H7 (cell line): ENCODE measurements at regions not wholly inside any gene's neighbourhood (a gene's known extent, or its start where the extent isn't known, plus 50 kb on each side); places are given as distances from the start of the nearest gene placed in this dataset.
"Not testable (repeated sequence)": the region's sequence is repeated elsewhere in the genome, so short reads cannot be mapped to it uniquely, and the experiment has no call there.

Experiments used
- DNase-seq: peaks from one replicate; pipeline ENCODE4 v3.0.0; 2012
- H3K27me3 ChIP-seq: 2 replicates; pipeline ENCODE4 v1.6.0; 2011; ENCODE audit warnings: mild to moderate bottlenecking, low read length; ENCODE audit not compliant: control insufficient read depth, insufficient read depth
- H3K36me3 ChIP-seq: replicated peaks from 2 replicates; pipeline ENCODE4 v1.5.1; 2011; ENCODE audit warnings: low read length; ENCODE audit not compliant: control insufficient read depth, insufficient read depth
- H3K4me3 ChIP-seq: 2 replicates; pipeline ENCODE4 v1.5.1; 2011; ENCODE audit warnings: low read depth, mild to moderate bottlenecking, control low read depth, low read length, moderate library complexity; ENCODE audit not compliant: insufficient read depth

DNA sequence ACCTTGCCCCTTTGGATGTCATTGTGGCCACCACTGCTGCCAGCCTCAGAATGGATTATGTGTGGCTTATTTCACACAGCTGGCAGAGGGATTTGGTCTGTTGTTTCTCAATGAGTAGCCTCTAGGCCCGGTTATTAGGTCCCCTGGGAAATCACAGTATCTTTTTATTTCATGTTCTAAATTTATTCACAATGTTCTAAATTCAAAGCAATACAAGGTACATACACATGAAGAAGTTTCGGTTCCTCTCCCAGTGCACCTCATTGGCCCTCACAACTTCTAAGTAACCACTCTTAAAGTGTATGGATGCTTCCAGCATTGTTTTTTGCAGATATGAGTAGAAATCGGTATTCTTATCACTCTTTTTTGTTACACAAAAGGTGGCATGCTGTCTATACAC lies 262.7 kb downstream of the RCHY1 start:
- H3K36me3 ChIP-seq, result no peaks in the 10 kb centered on the region
- DNase-seq, result no peak
- no peak overlapping the region for H3K4me3 ChIP-seq
- no peaks in the 10 kb centered on the region for H3K27me3 ChIP-seq

DNA sequence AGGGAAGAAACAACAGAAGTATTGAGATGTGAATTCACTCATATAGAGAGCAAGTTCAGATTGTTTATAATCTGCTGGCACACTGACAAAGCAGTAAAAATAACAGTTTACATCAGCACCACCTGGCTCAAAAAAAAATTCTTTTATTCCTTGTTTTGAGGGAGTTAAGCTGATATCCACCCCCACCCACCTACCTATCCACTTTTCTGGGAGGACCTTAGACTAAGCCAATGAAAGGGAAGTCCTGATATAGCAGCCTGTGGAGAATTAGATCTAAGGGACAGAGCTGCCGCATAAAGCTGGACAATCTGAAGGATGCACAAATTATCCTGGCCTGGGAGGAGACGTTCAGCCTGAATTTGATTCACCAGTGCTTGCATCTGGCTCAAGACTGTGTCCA lies 264.5 kb downstream of the RCHY1 start:
- H3K27me3 ChIP-seq, result no peaks in the 10 kb centered on the region
- H3K36me3 ChIP-seq, result no peaks in the 10 kb centered on the region
- no peak overlapping the region for H3K4me3 ChIP-seq
- no peak for DNase-seq

DNA sequence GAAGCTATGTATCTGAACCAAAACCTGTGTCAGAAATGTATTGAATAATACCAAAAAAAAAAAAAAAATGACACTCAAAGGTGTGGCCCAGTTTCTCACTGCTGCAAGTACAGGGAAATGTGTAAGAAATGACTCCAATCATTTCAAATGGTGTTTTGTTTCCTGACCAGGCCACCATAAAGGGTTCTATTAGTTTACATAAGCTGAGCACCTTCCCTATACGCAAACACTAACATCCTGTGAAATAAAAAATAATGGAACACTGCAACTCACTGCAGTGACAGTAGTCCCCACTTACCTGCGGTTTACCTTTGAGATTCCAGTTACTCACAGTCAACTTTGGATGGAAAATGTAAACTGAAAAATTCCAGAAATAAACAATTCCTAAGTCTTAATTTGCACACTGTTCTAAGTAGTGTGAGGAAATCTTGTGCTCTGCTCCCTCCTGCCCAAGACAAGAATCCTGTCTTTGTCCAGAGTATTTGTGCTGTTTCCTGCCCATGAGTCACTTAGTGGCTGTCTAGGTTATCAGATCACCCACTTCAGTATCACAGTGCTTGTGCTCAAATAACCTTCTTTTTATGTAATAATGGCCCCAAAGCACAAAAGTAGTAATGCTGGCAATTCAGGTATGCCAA lies 265.3 kb downstream of the RCHY1 start:
- Histone ChIP-seq H3K4me3 (no peak overlapping the region), H3K27me3 (no peaks in the 10 kb centered on the region), H3K36me3 (no peaks in the 10 kb centered on the region)
- no peak for DNase-seq

DNA sequence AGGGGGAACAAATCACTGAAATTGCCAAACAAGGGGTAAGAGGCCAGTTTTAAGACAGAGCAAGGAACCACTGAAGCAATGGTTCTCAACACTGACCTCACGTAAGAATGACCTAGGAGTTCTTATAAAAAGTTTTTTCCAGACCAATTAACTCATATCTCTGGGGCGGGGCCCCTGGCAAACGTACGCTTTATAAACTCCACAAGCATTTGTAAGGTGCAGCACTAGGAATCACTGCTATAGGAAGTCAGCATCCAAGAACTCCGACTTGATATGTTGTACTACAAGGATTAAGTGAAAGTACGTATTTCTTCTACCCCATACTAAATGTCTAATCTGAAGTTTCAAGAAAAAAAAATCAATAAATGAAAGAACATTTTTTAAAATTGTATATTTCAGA lies 269.9 kb downstream of the RCHY1 start:
- H3K36me3 ChIP-seq, result no peaks in the 10 kb centered on the region
- H3K4me3 ChIP-seq, result no peak overlapping the region
- DNase-seq, result no peak
- no peaks in the 10 kb centered on the region for H3K27me3 ChIP-seq

DNA sequence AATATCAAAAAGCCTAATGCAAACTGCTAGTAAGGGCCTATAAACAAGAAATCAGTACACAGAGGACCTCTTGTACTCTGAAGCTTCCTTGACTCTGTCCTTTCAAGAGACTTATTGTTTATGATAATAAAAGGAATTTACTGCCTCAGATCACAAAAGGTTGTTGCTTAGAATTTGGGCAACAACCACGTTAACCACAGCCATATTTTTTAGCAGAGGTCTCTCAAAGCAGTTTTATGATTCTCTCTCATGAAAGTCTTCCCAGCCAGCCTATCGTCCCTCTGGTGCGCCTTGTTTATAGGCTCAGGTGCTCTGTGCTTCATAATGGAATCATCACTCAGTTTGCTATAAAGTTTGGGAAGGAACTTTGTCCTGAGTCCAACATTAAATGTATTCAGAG lies 270.6 kb downstream of the RCHY1 start:
- no peak overlapping the region for H3K4me3 ChIP-seq
- DNase-seq, result no peak
- H3K36me3 ChIP-seq, result no peaks in the 10 kb centered on the region

DNA sequence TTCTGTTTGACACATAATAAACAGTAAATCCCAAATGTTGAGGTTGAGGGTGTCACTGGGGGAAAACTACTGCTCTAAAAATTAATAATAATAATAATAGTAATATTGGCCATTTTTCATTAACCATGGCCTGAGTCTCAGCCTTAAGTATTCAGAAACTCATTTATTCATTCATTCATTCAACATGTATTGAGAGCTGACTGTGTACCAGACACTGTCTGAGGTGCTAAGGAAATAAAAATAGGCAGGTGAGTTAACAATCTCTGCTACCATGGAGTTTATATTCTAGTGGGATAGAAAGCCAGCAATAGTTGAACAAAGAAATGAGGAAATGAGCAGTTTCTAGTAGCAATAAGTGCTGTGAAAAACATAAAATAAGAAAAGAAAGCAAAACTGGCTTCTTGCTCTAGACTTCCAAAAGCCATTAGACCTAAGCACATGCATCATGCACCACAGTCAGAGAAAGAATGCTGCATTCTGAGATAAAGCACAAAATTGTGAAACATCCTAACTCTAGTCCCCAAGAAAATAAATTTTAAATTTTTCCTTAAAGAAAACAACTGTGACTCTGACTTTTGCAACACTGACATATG lies 278.7 kb downstream of the RCHY1 start:
- Histone ChIP-seq H3K36me3 (no peaks in the 10 kb centered on the region), H3K27me3 (no peaks in the 10 kb centered on the region), H3K4me3 (no peak overlapping the region)
- no peak for DNase-seq

More for the DNA sequence above, 270.6 kb downstream of the RCHY1 start:
- H3K27me3 ChIP-seq, result no peaks in the 10 kb centered on the region

DNA sequence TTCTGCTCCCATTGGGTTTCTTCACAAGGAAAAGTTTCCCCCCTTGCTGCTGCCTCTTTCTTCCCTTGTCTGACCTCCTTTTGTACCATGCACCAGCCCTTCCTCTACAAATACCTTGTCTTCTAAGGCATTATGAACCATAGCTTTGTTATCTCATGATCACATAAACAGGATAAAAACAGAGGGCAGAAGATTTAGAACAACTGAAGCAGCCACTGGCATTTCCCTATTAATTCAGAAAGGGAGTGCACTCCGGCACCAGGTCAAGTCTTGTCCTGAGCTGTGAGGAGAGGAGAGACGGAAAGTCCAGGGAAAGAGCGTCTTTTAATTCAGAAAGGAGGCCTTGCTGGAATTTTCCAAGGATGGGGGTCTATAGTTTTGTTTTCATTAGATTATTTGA lies 281.7 kb downstream of the RCHY1 start:
- DNase-seq, result no peak
- Histone ChIP-seq H3K4me3 (no peak overlapping the region), H3K27me3 (no peaks in the 10 kb centered on the region)

DNA sequence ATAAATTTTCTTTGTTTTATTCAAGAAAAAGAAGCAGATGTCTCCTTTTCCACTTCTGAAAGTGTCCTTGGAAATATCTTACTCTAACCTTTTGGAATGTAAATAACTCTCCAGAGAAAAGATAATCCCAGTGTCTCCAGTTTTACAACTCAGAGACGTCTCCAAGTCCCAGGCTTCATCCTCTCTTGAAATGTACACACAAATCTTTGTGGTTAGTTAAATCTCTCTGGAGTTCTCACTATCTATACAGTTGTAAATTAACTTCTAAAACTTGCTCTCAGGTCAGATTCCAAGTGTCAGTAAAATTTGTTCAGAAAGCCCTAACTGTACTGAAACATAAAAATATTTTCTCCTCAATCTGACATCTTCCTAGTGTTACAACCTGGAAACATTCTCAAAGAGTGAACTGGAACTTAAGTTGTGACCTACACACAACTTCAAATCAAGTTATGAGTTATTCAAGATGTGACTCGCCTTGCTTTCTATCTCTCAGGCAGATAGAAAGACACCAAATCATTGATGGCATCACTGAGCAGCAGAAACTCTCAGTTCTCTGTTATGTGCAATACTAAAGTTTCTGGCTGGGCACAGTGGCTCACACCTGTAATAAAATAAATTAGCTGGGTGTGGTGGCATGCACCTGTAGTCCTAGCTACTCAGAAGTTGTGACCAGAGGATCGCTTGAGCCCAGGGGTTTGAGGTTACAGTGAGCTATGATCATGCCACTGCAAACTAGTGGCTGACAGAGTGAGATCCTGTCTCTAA lies 284.2 kb downstream of the RCHY1 start:
- no peak for DNase-seq
- H3K4me3 ChIP-seq, result no peak overlapping the region

More for the DNA sequence above, 281.7 kb downstream of the RCHY1 start:
- H3K36me3 ChIP-seq, result no peaks in the 10 kb centered on the region

DNA sequence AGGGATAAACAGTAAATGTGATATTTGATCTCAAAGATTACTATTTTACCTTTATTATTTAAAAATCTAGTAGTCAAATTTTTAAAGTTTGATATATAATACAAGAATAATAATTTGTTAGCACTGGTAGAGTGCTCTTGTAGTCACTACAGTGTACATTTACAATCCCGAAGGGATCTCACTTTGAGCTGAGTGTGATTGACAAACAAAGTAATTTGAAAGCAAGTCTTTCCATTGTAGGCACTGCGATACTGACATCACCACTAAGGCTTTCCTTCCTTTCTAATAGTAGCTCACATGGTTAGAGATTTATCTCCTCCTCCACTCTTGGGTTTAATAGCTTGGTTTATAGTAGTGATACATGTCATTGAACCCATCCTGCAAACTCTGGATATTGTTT lies 280.6 kb downstream of the PARM1 start:
- H3K4me3 ChIP-seq, result no peak overlapping the region
- H3K27me3 ChIP-seq, result no peaks in the 10 kb centered on the region
- no peaks in the 10 kb centered on the region for H3K36me3 ChIP-seq
- DNase-seq, result no peak

More for the DNA sequence above, 284.2 kb downstream of the RCHY1 start:
- H3K27me3 ChIP-seq, result no peaks in the 10 kb centered on the region
- H3K36me3 ChIP-seq, result no peaks in the 10 kb centered on the region

DNA sequence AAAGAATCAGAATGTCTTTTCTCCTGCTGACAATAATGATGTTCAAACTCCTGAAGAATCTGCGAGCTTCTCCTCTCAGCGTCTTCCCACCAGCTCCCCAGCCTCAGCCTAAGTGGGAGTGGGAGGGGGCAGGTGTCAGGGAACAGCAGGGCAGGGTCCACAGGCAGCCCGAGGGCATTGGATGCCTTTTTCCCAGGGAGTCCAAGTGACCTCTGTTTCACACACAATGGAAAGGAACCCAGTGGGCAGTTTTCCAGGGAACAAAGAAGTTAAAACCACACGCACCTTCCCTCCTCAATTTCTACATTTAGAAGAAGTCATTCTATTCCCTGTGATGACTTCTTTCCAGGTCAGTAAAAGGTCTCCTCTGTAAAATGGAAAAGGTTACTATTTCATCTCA lies 278.5 kb downstream of the PARM1 start:
- Histone ChIP-seq H3K27me3 (no peaks in the 10 kb centered on the region), H3K36me3 (no peaks in the 10 kb centered on the region), H3K4me3 (no peak overlapping the region)
- DNase-seq, result no peak

DNA sequence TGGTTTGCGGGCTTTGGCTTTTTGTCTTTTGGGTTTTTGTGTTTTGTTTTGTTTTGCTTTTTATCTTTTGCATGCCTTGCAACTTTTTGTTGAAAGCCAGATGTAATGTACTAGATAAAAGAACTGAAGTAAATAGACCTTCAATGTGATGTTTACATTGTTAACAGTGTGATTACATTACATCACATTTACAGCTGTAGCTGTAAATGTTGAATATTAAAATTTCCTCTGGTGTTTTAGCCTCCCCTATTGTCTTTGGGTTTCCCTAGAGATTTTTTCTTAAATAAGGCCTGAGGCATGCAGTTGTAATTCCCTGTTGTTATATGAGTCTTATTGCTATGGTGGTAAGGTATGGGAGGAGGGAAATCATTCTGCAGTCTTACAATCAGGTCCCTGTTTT lies 275.0 kb downstream of the PARM1 start:
- H3K36me3 ChIP-seq, result no peaks in the 10 kb centered on the region

DNA sequence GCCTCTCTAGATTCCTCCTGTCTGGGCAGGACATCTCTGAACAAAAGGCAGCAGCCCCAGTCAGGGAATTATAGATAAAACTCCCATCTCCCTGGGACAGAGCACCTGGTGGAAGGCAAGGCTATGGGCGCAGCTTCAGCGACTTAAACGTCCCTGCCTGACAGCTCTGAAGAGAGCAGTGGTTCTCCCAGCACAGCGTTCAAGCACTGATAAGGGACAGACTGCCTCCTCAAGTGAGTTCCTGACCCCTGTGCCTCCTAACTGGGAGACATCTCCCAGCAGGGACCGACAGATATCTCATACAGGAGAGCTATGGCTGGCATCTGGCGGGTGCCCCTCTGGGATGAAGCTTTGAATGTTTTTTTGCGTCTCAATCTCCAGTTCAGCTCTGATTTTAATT lies 262.2 kb downstream of the PARM1 start:
- no peak for DNase-seq
- no peak overlapping the region for H3K4me3 ChIP-seq
- H3K36me3 ChIP-seq, result no peaks in the 10 kb centered on the region
- no peaks in the 10 kb centered on the region for H3K27me3 ChIP-seq

More for the DNA sequence above, 275.0 kb downstream of the PARM1 start:
- H3K4me3 ChIP-seq, result no peak overlapping the region
- no peaks in the 10 kb centered on the region for H3K27me3 ChIP-seq
- DNase-seq, result no peak

DNA sequence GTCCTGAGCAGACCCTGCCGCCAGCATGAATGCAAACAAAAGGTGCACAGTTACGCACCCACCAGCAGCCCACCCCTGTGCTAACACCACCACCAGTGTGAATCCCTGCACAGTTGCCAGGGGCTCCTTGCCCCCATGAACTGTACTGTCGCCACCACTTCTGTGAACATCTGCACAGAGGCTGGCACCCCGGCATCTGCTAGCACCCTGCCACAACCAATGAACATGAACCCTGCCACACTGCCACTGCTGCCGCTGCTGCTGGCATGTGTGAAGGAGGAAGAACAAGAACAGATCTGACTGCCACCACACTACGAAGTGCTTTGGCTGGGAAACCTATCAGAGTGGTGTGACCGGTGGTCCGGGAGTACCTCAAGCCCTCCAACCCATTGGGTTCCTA lies 261.3 kb downstream of the PARM1 start:
- no peak for DNase-seq
- no peaks in the 10 kb centered on the region for H3K36me3 ChIP-seq
- no peaks in the 10 kb centered on the region for H3K27me3 ChIP-seq
- no peak overlapping the region for H3K4me3 ChIP-seq

DNA sequence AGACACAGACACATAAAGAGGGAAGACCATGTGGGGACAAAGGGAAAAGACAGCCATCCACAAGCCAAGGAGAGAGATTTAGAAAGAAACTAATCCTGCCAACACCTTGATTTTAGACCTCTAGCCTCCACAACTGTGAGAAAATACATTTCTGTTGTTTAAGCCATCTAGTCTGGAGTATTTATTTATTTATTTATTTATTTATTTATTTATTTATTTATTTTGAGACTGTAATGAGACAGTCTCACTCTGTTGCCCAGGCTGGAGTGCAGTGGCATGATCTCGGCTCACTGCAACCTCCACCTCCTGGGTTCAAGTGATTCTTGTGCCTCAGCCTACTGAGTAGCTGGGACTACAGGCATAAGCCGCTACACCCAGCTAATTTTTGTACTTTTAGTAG lies 259.3 kb downstream of the PARM1 start:
- H3K4me3 ChIP-seq, DNase-seq, H3K27me3 ChIP-seq, H3K36me3 ChIP-seq: not testable (repeated sequence)

DNA sequence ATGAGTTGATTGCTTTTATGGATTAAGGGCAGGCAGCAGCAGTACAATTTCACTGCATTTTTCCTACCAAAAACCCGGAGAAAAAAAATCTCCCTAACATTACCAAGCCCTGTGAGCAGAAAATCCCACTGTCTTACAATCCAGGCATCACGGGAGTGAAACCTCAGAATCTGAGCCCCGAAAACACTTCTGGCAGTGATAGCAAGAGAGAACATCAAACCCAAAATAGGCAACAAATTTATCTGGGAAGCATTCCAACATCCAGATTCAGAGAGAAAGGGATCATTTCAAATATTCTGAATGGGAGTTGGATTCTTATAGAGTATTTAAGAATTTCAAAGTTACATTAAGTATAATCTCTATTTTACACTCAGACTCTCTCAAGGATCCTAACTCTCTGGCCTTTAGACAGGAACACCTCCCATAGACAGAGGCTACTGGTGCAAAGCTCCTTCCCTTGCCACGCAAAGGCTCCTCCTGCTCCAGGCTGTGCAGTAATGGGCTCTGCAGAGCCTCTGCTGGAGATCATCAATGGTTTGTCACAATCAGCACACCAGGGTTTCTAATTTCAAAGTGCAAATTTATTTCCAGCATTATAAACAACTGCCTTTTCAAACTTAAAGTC lies 256.9 kb downstream of the PARM1 start:
- H3K36me3 ChIP-seq, result no peaks in the 10 kb centered on the region
- no peaks in the 10 kb centered on the region for H3K27me3 ChIP-seq
- peak; percentile 19 for DNase-seq
- no peak overlapping the region for H3K4me3 ChIP-seq
